ENCODE measurements at regions not wholly inside any gene's neighbourhood (a gene's known extent, or its start where the extent isn't known, plus 50 kb on each side); places are given as distances from the start of the nearest gene placed in this dataset.

DNA sequence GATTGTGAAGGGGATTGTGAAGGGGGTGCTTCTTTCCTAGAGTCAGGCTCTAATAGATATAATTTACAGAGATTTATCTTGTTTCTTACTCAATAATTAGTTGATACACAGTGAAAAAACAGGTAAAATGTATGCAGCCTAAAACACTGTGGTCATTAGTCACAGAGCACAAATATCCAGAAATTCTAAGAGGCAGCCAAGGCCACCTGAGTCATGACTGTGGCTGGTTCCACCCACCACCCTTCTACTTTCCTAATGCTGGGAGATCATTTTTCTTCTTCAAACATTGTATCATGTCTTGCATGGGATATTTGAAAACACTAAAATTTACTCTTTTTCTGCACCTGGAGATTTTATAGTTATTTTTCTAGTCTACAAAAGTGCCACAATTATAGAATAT lies 181.6 kb downstream of the OTOR start:
- TF ChIP-seq, protein P1, sequence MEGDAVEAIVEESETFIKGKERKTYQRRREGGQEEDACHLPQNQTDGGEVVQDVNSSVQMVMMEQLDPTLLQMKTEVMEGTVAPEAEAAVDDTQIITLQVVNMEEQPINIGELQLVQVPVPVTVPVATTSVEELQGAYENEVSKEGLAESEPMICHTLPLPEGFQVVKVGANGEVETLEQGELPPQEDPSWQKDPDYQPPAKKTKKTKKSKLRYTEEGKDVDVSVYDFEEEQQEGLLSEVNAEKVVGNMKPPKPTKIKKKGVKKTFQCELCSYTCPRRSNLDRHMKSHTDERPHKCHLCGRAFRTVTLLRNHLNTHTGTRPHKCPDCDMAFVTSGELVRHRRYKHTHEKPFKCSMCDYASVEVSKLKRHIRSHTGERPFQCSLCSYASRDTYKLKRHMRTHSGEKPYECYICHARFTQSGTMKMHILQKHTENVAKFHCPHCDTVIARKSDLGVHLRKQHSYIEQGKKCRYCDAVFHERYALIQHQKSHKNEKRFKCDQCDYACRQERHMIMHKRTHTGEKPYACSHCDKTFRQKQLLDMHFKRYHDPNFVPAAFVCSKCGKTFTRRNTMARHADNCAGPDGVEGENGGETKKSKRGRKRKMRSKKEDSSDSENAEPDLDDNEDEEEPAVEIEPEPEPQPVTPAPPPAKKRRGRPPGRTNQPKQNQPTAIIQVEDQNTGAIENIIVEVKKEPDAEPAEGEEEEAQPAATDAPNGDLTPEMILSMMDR (IDR thresholded peaks at IDR 0.05; ENCODE audit: insufficient read depth, low read length, poor library complexity, severe bottlenecking): no peak
- TF ChIP-seq EZH2phosphoT487 (conservative IDR thresholded peaks at IDR 0.05; ENCODE audit: low read length): no peak

Data from SU-DHL-6 (cell line).